Suprapubic skin (tissue), 4 donors: ENCODE measurements at regions not wholly inside any gene's neighbourhood (a gene's known extent, or its start where the extent isn't known, plus 50 kb on each side); places are given as distances from the start of the nearest gene placed in this dataset.

Experiments
- DNase-seq, 2 donors: peaks; one replicate each; pipeline ENCODE4 v3.0.0-alpha.2; 2019; ENCODE audit warnings: low spot score in 2 of 2
- H3K27ac ChIP-seq: fragments of 200-600 bp; sonication (generic); one replicate; pipeline ENCODE4 v1.5.1; 2019
- H3K27me3 ChIP-seq: fragments of 200-600 bp; sonication (generic); one replicate; pipeline ENCODE4 v1.5.1; 2019
- H3K36me3 ChIP-seq: fragments of 200-600 bp; sonication (generic); one replicate; pipeline ENCODE4 v1.5.1; 2019
- H3K4me1 ChIP-seq: fragments of 200-600 bp; sonication (generic); one replicate; pipeline ENCODE4 v1.5.1; 2019
- H3K4me3 ChIP-seq: fragments of 200-600 bp; sonication (generic); one replicate; pipeline ENCODE4 v1.5.1; 2019; ENCODE audit warnings: mild to moderate bottlenecking
- H3K9me3 ChIP-seq: fragments of 200-600 bp; sonication (generic); one replicate; pipeline ENCODE4 v1.5.1; 2019
- CTCF ChIP-seq, 2 donors: fragments of 200-600 bp in 1 of 2; fragments of 450-650 bp in 1 of 2; sonication (generic) in 1 of 2; IDR thresholded peaks; one replicate each; pipeline ENCODE4 v1.5.1; 2016 to 2019; ENCODE audit warnings: antibody characterized with exemption in 2 of 2, mild to moderate bottlenecking in 1 of 2, moderate library complexity in 1 of 2
- EP300 ChIP-seq: sonication (generic); formaldehyde crosslinking; IDR thresholded peaks from one replicate; pipeline ENCODE4 v1.6.1; 2017; ENCODE audit warnings: antibody characterized with exemption
- POLR2A ChIP-seq, 2 donors: fragments of 450-650 bp; IDR thresholded peaks; one replicate each; pipeline ENCODE4 v1.6.1; 2017; ENCODE audit warnings: antibody characterized with exemption in 2 of 2, mild to moderate bottlenecking in 2 of 2, moderate library complexity in 2 of 2
- POLR2AphosphoS5 ChIP-seq, 3 donors: sonication (generic); formaldehyde crosslinking; IDR thresholded peaks; one replicate each; pipeline ENCODE4 v1.6.1; 2017; ENCODE audit warnings: antibody characterized with exemption in 3 of 3
- WGBS: methylation state at CpG from one replicate; pipeline ENCODE4 v1.1.5; 2018; 5-methylcytosine and 5-hydroxymethylcytosine counted together

GRCh38 chr10:109430043-109430760 is 493.1 kb downstream of the XPNPEP1 start:
- 69% methylated on average over 6 of the region's 6 CpGs for WGBS
- Histone ChIP-seq H3K36me3 (no peaks in the 10 kb centered on the region), H3K9me3 (no peaks in the 10 kb centered on the region), H3K27ac (no peak overlapping the region), H3K4me3 (no peak overlapping the region), H3K4me1 (no peaks in the 10 kb centered on the region), H3K27me3 (no peaks in the 10 kb centered on the region)
- no peak for DNase-seq
- no peak for TF ChIP-seq POLR2AphosphoS5 (IDR thresholded peaks at IDR 0.05)
- no peak for TF ChIP-seq CTCF (IDR thresholded peaks at IDR 0.05)
- TF ChIP-seq POLR2A (IDR thresholded peaks at IDR 0.05), result no peak

GRCh38 chr10:109428775-109429491 is 494.4 kb downstream of the XPNPEP1 start:
- Histone ChIP-seq H3K36me3 (no peaks in the 10 kb centered on the region), H3K27ac (no peak overlapping the region), H3K4me3 (no peak overlapping the region), H3K4me1 (no peaks in the 10 kb centered on the region), H3K9me3 (no peaks in the 10 kb centered on the region), H3K27me3 (no peaks in the 10 kb centered on the region)
- DNase-seq, result no peak
- no peak for TF ChIP-seq POLR2AphosphoS5 (IDR thresholded peaks at IDR 0.05)
- TF ChIP-seq CTCF (IDR thresholded peaks at IDR 0.05), result no peak
- TF ChIP-seq EP300, result no peak
- no peak for TF ChIP-seq POLR2A (IDR thresholded peaks at IDR 0.05)
- WGBS, result 80% methylated on average over 3 of the region's 3 CpGs

GRCh38 chr10:109427411-109427810 is 495.9 kb downstream of the XPNPEP1 start:
- TF ChIP-seq POLR2A (IDR thresholded peaks at IDR 0.05), result no peak
- no peak for TF ChIP-seq EP300
- TF ChIP-seq CTCF (IDR thresholded peaks at IDR 0.05), result no peak
- TF ChIP-seq POLR2AphosphoS5 (IDR thresholded peaks at IDR 0.05), result no peak

GRCh38 chr10:109426987-109427386 is 496.3 kb downstream of the XPNPEP1 start:
- TF ChIP-seq POLR2A (IDR thresholded peaks at IDR 0.05), result no peak
- TF ChIP-seq CTCF (IDR thresholded peaks at IDR 0.05), result no peak
- TF ChIP-seq POLR2AphosphoS5 (IDR thresholded peaks at IDR 0.05), result no peak
- TF ChIP-seq EP300, result no peak
- Histone ChIP-seq H3K4me3 (no peak overlapping the region), H3K9me3 (no peaks in the 10 kb centered on the region), H3K4me1 (no peaks in the 10 kb centered on the region), H3K27me3 (no peaks in the 10 kb centered on the region), H3K27ac (no peak overlapping the region), H3K36me3 (no peaks in the 10 kb centered on the region)
- 85% methylated on average over 2 of the region's 2 CpGs for WGBS
- DNase-seq, result no peak

More at GRCh38 chr10:109427411-109427810, 495.9 kb downstream of the XPNPEP1 start:
- no peaks in the 10 kb centered on the region for H3K36me3 ChIP-seq
- DNase-seq, result no peak
- H3K9me3 ChIP-seq, result no peaks in the 10 kb centered on the region
- WGBS, result 43% methylated on average over 2 of the region's 2 CpGs
- no peaks in the 10 kb centered on the region for H3K27me3 ChIP-seq
- no peaks in the 10 kb centered on the region for H3K4me1 ChIP-seq
- no peak overlapping the region for H3K27ac ChIP-seq
- H3K4me3 ChIP-seq, result no peak overlapping the region

- WGBS, result 80% methylated on average over 3 of the region's 3 CpGs
- no peaks in the 10 kb centered on the region for H3K27me3 ChIP-seq
- no peak for DNase-seq
Measured at GRCh38 chr10:109418795-109419194, 504.5 kb downstream of the XPNPEP1 start.

More at GRCh38 chr10:109418795-109419194, 504.5 kb downstream of the XPNPEP1 start:
- H3K27ac ChIP-seq, result no peak overlapping the region
- no peaks in the 10 kb centered on the region for H3K36me3 ChIP-seq
- no peaks in the 10 kb centered on the region for H3K4me1 ChIP-seq
- no peak overlapping the region for H3K4me3 ChIP-seq
- H3K9me3 ChIP-seq, result no peaks in the 10 kb centered on the region
- TF ChIP-seq CTCF (IDR thresholded peaks at IDR 0.05) (no peak), POLR2AphosphoS5 (IDR thresholded peaks at IDR 0.05) (no peak), POLR2A (IDR thresholded peaks at IDR 0.05) (no peak), EP300 (no peak)
